Trophoblast cell (in vitro differentiated cells and primary cell): ENCODE measurements at regions not wholly inside any gene's neighbourhood (a gene's known extent, or its start where the extent isn't known, plus 50 kb on each side); places are given as distances from the start of the nearest gene placed in this dataset.

ENCODE experiments used
- DNase-seq, 2 donors: peaks; one replicate each; pipeline ENCODE4 v3.0.0-alpha.2; 2016
- H2AFZ ChIP-seq: 2 replicates; pipeline ENCODE4 v1.6.1; 2013; ENCODE audit warnings: low read length, moderate library complexity, mild to moderate bottlenecking; ENCODE audit not compliant: insufficient read depth, poor library complexity
- H2AK5ac ChIP-seq: 2 replicates; pipeline ENCODE4 v1.6.1; 2013; ENCODE audit warnings: mild to moderate bottlenecking, low read length
- H2BK120ac ChIP-seq: 2 replicates; pipeline ENCODE4 v1.6.1; 2013; ENCODE audit warnings: low read length, mild to moderate bottlenecking, moderate library complexity; ENCODE audit not compliant: insufficient read depth, poor library complexity
- H2BK12ac ChIP-seq: 2 replicates; pipeline ENCODE4 v1.6.1; 2013; ENCODE audit warnings: mild to moderate bottlenecking, low read length, moderate library complexity
- H2BK5ac ChIP-seq: 2 replicates; pipeline ENCODE4 v1.6.1; 2013; ENCODE audit warnings: low read length, low read depth, moderate library complexity, mild to moderate bottlenecking; ENCODE audit not compliant: poor library complexity
- H3K14ac ChIP-seq: 2 replicates; pipeline ENCODE4 v1.6.1; 2013; ENCODE audit warnings: mild to moderate bottlenecking, low read length
- H3K18ac ChIP-seq: 2 replicates; pipeline ENCODE4 v1.6.1; 2013; ENCODE audit warnings: mild to moderate bottlenecking, low read length
- H3K23ac ChIP-seq: 2 replicates; pipeline ENCODE4 v1.6.1; 2013; ENCODE audit warnings: low read length
- H3K27ac ChIP-seq: 2 replicates; pipeline ENCODE4 v1.5.1; 2013; ENCODE audit warnings: low read depth, mild to moderate bottlenecking, inconsistent platforms, low read length, moderate library complexity
- H3K27me3 ChIP-seq: 2 replicates; pipeline ENCODE4 v1.6.1; 2013; ENCODE audit warnings: inconsistent platforms, mild to moderate bottlenecking, low read length, moderate library complexity; ENCODE audit not compliant: insufficient read depth
- H3K36me3 ChIP-seq, 2 experiments: 1 replicate in 1 of 2; 2 replicates in 1 of 2; pipeline ENCODE4 v1.6.1; 2013; ENCODE audit warnings: low read length in 2 of 2, mild to moderate bottlenecking in 2 of 2, moderate library complexity in 1 of 2; ENCODE audit not compliant: insufficient read depth in 2 of 2, control insufficient read depth in 1 of 2
- H3K4ac ChIP-seq: 2 replicates; pipeline ENCODE4 v1.6.1; 2013; ENCODE audit warnings: low read depth, mild to moderate bottlenecking, low read length, moderate library complexity
- H3K4me1 ChIP-seq, 2 experiments: 1 replicate in 1 of 2; 2 replicates in 1 of 2; pipeline ENCODE4 v1.6.1; 2013; ENCODE audit warnings: low read length in 2 of 2, mild to moderate bottlenecking in 2 of 2, moderate library complexity in 1 of 2; ENCODE audit not compliant: insufficient read depth in 2 of 2, control insufficient read depth in 1 of 2
- H3K4me2 ChIP-seq: 2 replicates; pipeline ENCODE4 v1.6.1; 2013; ENCODE audit warnings: inconsistent platforms, mild to moderate bottlenecking, low read length, moderate library complexity
- H3K4me3 ChIP-seq: 2 replicates; pipeline ENCODE4 v1.5.1; 2013; ENCODE audit warnings: mild to moderate bottlenecking, low read depth, low read length, inconsistent platforms
- H3K79me1 ChIP-seq: one replicate; pipeline ENCODE4 v1.6.1; 2013; ENCODE audit warnings: low read length
- H3K79me2 ChIP-seq: 2 replicates; pipeline ENCODE4 v1.6.1; 2013; ENCODE audit warnings: low read length, mild to moderate bottlenecking; ENCODE audit not compliant: control insufficient read depth, insufficient read depth, poor library complexity
- H3K9ac ChIP-seq: 2 replicates; pipeline ENCODE4 v1.6.1; 2013; ENCODE audit warnings: mild to moderate bottlenecking, low read length
- H3K9me3 ChIP-seq: 2 replicates; pipeline ENCODE4 v1.6.1; 2013; ENCODE audit warnings: low read depth, mild to moderate bottlenecking, control low read depth, inconsistent platforms, low read length; ENCODE audit not compliant: insufficient read depth
- H4K12ac ChIP-seq: 2 replicates; pipeline ENCODE4 v1.6.1; 2013; ENCODE audit warnings: low read depth, mild to moderate bottlenecking, low read length, moderate library complexity
- H4K8ac ChIP-seq: 2 replicates; pipeline ENCODE4 v1.6.1; 2013; ENCODE audit warnings: low read depth, mild to moderate bottlenecking, low read length, moderate library complexity
- H4K91ac ChIP-seq: one replicate; pipeline ENCODE4 v1.6.1; 2013; ENCODE audit warnings: low read depth, mild to moderate bottlenecking, low read length, moderate library complexity
- WGBS: extraction: QIAGEN DNeasy Blood & Tissue Kit; methylation state at CpG from one replicate; pipeline ENCODE4 v1.1.7; 2013; ENCODE audit warnings: missing lambda C conversion rate; ENCODE audit not compliant: insufficient read length, insufficient coverage; ENCODE audit errors: extremely low coverage; 5-methylcytosine and 5-hydroxymethylcytosine counted together

DNA sequence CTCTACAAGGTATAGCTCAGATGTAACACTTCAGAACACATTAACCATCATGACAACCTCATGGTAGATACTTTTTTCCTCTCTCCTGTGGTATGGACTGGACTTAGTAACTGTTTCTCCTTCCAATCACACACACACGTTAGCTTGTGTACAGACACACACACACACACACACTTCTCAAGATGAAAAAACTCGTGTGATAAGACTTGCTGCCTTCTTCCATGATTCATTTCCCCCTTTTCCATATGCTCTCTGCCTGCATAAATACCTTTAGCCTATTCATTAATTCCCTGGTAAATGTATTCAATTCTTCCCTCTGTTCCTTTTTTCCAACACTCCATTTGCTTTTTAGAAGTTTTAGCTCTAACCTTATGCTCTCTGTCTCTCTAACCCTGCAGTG is 118.9 kb upstream of the TANK start:
- Histone ChIP-seq H3K4me1 (no peaks in the 10 kb centered on the region), H3K18ac (no peak overlapping the region), H2BK12ac (no peak overlapping the region), H2AFZ (no peak overlapping the region), H4K12ac (no peak overlapping the region), H3K79me2 (no peaks in the 10 kb centered on the region), H3K4me2 (no peak overlapping the region), H2AK5ac (no peak overlapping the region), H3K14ac (no peak overlapping the region), H3K36me3 (no peaks in the 10 kb centered on the region), H4K91ac (no peak overlapping the region), H3K9me3 (no peaks in the 10 kb centered on the region), H3K4ac (no peak overlapping the region), H3K9ac (no peak overlapping the region), H3K4me3 (no peak overlapping the region), H3K23ac (no peak overlapping the region), H3K27ac (no peak overlapping the region), H2BK5ac (no peak overlapping the region), H4K8ac (no peak overlapping the region), H2BK120ac (no peak overlapping the region), H3K79me1 (no peaks in the 10 kb centered on the region), H3K27me3 (no peaks in the 10 kb centered on the region)
- DNase-seq, result no peak
- WGBS, result no CpG with 5 or more reads among the region's 2 CpGs

DNA sequence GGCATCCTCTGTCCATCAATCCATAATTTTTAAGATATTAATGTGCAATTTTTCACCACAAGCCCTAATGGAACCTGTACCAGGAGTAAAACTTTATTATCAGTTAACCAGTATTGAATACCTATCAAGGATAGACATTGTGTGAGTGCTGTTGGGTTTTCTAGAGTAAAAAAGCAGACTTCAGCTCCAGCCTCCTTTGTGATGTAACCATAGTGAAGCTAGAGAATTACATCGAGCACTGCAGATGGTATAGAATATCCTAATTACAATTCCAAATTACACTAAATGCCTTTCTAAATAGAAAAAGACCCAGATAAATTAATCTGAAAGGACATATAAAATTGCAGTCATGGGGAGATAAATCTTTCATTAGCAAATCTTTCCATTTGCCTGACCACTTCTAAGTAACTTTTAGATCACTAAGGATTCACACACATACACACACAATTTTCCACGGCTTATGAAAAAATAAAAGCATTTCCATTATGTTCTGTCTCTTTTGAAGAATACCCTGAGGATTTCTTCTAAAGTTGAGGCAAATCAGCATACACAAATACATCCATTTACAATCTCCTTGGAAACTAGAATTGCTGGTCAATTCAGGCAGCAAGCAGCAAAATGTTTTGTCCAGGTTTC is 117.1 kb upstream of the TANK start:
- no peaks in the 10 kb centered on the region for H3K9me3 ChIP-seq
- no peak overlapping the region for H2BK120ac ChIP-seq
- H3K27me3 ChIP-seq, result no peaks in the 10 kb centered on the region
- no CpG with 5 or more reads among the region's 2 CpGs for WGBS
- H3K14ac ChIP-seq, result no peak overlapping the region
- no peak overlapping the region for H3K23ac ChIP-seq
- H3K18ac ChIP-seq, result no peak overlapping the region
- no peak overlapping the region for H4K91ac ChIP-seq
- no peak overlapping the region for H2BK12ac ChIP-seq
- no peak for DNase-seq
- H3K36me3 ChIP-seq, result no peaks in the 10 kb centered on the region
- H3K79me1 ChIP-seq, result no peaks in the 10 kb centered on the region
- H3K4me2 ChIP-seq, result no peak overlapping the region
- no peak overlapping the region for H3K27ac ChIP-seq
- no peaks in the 10 kb centered on the region for H3K79me2 ChIP-seq
- H2BK5ac ChIP-seq, result no peak overlapping the region
- no peak overlapping the region for H2AK5ac ChIP-seq
- no peak overlapping the region for H4K12ac ChIP-seq
- H3K4me1 ChIP-seq, result no peaks in the 10 kb centered on the region
- no peak overlapping the region for H4K8ac ChIP-seq
- no peak overlapping the region for H3K4me3 ChIP-seq
- no peak overlapping the region for H3K9ac ChIP-seq
- no peak overlapping the region for H3K4ac ChIP-seq
- no peak overlapping the region for H2AFZ ChIP-seq

DNA sequence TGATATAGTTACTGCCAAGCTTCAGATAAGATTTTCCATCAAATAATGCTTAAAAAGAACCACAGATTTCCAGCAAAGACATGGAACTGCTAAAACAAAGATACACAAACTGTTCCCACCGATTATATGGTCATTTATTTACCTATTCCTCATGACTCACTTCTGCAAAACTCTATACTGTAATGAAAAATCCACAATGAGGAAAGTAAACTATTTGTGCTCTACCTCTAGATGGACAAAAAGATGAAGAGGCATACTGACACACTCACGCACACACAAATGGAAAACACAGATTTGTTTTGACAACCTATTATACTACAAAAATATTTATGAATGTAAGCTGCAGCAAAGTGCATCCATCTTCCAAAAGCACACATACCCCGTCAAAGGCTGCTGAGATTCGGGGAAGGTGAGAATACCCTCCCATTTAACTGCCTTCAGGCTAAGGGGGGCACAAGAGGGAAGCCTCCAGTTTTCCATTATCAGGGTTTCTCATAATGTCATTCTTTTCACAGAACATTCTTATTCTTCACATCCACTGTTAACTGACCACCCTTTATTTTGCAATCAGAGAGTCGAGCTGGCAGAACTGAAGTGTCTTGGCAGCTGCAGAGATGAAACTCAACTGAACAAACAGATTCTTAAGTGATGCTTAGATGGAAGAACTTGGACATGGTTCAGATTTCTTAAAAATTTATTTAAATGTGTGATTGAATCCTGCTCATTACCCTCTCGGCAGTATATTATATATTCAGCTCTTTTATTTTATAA is 115.9 kb upstream of the TANK start:
- Histone ChIP-seq H2BK5ac (no peak overlapping the region), H3K36me3 (no peaks in the 10 kb centered on the region), H3K9ac (no peak overlapping the region), H3K4me1 (no peaks in the 10 kb centered on the region), H2AFZ (no peak overlapping the region), H3K4ac (no peak overlapping the region), H3K4me3 (no peak overlapping the region), H2BK12ac (no peak overlapping the region), H4K12ac (no peak overlapping the region), H2AK5ac (no peak overlapping the region), H2BK120ac (no peak overlapping the region), H3K4me2 (no peak overlapping the region), H3K27me3 (no peaks in the 10 kb centered on the region), H3K9me3 (no peaks in the 10 kb centered on the region), H3K23ac (no peak overlapping the region), H4K91ac (no peak overlapping the region), H3K14ac (no peak overlapping the region), H3K79me2 (no peaks in the 10 kb centered on the region), H4K8ac (no peak overlapping the region), H3K79me1 (no peaks in the 10 kb centered on the region), H3K27ac (no peak overlapping the region), H3K18ac (no peak overlapping the region)
- DNase-seq, result no peak
- no CpG with 5 or more reads among the region's 6 CpGs for WGBS

DNA sequence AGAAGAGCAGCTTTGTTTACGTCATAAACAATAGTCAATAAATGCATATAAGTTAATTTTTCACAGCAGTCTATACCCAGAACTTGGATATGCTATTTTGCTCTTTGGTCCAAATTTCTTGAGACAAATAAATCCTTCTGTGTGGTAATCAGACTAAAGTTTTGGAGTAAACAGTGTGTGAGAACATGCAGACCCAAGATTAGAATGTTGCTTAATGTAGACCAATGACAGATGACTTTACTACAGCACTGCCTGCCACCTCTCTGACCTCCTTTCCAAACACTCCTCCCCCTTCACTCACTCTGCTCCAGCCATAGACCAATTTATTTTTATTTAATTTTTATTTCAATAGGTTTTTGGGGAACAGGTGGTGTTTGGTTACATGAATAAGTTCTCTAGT is 115.3 kb upstream of the TANK start:
- no peaks in the 10 kb centered on the region for H3K27me3 ChIP-seq
- H3K14ac ChIP-seq, result no peak overlapping the region
- H4K12ac ChIP-seq, result no peak overlapping the region

More for the DNA sequence above, 115.3 kb upstream of the TANK start:
- Histone ChIP-seq H3K4ac (no peak overlapping the region), H3K27ac (no peak overlapping the region), H3K4me2 (no peak overlapping the region), H2BK5ac (no peak overlapping the region), H3K9ac (no peak overlapping the region), H3K79me1 (no peaks in the 10 kb centered on the region), H3K36me3 (no peaks in the 10 kb centered on the region), H4K91ac (no peak overlapping the region), H3K23ac (no peak overlapping the region), H2AK5ac (no peak overlapping the region), H3K79me2 (no peaks in the 10 kb centered on the region), H4K8ac (no peak overlapping the region), H3K18ac (no peak overlapping the region), H3K4me1 (no peaks in the 10 kb centered on the region), H2BK12ac (no peak overlapping the region), H2AFZ (no peak overlapping the region), H3K4me3 (no peak overlapping the region), H2BK120ac (no peak overlapping the region), H3K9me3 (no peaks in the 10 kb centered on the region)
- DNase-seq, result no peak
- WGBS, result no CpG with 5 or more reads among the region's 1 CpG
